CD1c-positive myeloid dendritic cell (primary cell): ENCODE measurements at regions not wholly inside any gene's neighbourhood (a gene's known extent, or its start where the extent isn't known, plus 50 kb on each side); places are given as distances from the start of the nearest gene placed in this dataset.

Source experiments
- DNase-seq: peaks from one replicate; pipeline ENCODE4 v3.0.0-alpha.2; 2016; ENCODE audit errors: extremely low spot score

DNA sequence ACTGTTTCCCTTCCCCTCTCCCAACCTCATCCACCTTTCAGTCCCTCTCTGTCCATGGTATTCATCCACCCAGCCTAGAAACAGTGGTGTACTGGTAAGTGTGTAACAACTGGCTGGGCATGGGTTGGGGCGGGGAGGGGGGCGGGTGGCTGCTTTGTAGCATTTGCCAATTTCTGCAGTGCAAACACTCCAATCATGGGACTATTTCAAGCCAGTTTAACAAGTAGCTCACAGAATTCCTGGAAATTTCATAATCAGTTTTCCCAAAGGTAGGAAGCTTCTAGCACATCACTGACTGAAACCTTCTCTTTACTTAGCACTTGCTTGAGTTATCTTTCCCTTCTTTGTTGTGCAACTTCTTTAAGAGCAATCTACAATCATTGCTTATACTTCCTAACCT is 100.8 kb upstream of the WASF3 start:
- DNase-seq: no peak

DNA sequence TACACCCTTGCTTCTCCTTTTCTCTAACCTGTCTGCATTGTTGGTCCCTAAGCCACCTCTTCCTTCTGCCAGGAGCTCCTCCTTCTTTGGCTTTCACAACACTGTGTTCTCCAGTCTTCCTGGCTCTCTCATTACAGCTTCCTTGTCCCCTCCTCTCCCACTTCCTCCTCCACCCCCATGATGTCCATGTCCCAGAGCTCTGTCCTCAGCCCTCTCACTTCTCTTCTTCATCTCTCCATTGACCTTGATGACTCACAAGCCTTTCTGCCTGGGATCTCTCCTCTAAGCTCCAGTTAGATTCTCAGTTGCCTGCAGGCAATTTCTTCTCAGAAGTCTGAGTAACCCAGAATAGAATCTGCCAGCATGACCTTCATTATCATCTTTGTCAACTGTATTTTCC is 100.3 kb upstream of the WASF3 start:
- no peak for DNase-seq

DNA sequence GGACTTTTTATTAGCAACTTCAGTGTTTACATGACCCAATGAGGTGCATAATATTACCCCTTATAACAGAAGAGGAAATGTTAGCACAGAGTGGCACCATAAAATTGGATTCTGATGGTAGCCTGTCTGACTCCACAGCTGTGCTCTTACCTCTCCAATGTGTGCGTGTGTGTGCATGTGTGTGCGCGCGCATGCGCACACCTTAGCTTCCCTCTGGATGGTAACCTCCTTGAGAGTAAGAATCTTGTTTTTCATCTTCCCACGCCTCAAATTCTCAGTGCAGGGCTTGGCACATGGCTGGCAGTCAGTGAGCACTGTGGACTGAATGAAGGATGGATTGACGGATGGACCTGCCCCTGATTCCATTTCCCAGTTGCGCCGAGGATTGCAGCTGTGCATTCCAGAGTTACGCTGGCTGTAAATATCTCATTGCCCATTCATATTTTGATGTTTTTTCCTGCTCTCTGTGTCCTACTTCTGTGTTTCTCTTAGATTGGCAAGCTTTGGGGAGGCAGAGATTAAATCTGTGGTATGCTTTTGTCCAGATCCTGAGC is 99.2 kb upstream of the WASF3 start:
- no peak for DNase-seq

DNA sequence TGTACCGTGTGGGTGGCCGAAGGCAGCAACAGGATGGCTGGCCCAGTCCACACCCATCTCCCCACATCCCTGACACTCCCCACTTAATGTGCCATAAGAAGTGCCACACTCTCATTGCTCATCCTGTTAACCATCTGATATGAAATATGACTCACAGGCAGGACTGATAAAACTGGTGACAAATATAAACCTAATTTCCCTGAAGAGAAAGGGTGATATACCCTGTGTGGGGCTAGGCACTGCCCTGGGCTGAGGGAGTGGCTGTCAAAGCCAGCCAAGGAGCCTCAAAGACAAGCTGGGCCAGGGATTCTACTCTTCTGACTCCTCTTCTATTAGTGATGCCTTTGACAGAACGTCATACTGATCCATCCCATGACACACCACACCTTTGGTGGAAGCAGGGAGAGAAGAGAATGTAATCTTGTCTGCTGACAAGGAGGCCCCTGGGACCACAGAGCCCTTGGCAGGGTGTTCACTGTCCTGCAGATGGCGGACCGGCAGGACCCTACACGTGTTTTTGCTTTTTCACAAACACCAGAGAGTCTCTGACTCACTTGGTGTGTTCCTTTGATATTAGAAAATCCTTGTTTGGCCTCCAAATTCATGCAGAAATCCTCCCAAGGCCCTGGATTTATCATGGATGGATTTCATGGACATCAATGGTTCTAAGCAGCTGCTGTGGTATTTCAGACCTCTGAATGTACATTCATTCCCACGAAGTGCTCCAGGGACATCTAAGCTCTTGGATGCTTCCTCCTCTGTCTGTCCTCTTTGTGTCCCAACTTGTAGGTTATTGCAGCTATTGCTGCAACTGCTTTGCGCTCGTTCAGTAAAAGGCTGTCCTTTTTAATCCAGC is 98.0 kb upstream of the WASF3 start:
- no peak for DNase-seq

DNA sequence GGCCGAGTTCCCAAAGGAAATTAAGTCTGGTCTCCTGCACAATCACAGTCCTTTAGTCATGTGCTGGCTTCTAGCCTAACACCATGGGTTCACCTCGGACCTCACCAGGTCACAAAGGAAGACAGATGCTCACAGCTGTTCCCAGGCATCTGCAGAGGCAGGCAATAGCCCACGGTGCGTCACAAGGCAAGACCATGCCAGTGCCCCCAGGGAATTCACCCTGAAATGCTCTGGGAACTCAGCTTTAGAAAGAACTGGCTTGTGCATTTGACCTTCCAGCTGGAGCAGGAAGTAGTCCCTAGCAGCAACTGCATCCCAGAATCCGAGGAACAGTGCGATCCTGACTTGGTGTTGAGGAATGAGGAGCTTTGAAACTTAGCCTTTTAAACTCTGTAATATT is 96.8 kb upstream of the WASF3 start:
- DNase-seq: no peak

DNA sequence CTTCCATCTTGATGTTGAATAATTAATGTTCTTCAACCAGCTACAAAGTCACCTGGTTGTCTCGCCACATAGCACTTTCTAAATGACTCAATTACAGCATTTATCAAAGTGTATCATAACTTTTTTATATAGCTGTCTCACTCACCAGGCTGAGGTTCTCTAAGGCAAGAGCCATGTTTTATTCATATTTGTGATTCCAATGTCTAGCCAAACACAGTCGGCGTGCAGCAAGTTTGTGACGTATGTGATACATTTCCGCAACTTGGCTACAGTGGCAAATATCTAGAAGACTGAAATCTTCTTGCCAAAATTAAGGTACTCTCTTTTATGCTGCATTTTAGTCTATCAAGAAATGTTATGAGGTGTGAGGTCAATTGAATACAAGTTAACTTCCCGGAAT is 94.2 kb upstream of the WASF3 start:
- DNase-seq: no peak

DNA sequence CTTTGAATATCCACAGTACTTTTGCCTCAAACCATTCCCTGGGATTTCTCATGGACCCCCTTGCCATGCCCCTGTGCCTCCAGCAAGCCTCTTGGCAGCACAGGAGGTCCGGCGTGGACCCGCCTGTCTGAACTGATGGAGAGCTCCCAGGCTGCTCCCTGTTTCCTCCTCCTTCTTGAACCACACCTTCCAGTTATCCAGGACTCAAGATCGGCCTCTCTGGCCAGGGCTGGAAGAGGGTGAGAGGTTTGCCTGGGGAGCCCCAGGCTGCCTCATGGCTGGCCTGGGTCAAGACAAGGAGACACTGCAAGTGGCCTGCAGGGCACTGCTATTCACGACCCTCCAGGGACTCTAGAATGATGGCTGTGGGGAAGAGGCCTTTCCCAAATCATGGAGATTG is 93.6 kb upstream of the WASF3 start:
- no peak for DNase-seq

DNA sequence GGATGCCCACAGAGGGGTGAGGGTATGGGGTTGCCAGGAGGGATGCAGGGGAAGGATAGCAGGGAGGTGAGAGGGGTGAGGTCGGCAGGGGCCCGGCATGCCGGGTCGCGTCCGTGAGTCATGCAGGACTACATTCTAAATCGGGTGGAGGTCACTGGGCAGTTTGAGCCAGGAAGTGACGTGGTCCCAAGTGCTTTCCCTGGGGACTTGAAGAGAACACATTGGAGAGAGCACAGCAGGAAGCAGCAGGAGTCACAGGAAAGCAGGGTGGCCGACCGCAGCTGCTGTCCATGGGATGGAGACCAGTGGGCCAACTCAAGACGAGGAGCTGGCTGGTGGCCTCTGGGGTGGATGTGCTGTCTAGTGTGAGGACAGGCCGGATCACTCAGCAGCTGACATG is 92.0 kb upstream of the WASF3 start:
- no peak for DNase-seq

DNA sequence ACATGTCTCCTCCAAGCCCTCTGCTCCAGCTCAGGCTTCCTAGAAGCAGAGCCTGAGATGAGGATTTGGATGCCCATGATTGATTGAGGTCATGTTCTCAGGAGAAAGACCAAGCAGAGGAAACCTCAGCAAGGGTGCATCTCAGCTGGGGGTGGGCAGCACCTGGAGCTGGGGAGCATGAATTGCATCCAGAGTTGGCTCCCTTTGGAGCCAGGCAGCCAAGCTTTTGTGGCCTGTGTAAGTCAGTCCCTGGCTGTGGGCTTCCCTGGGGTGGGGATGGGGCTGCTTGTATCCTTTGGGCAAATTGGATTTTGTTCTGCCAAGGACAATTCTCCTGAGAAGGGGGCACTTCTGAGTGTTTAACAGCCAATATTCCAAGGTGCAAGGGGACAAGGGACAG is 91.5 kb upstream of the WASF3 start:
- no peak for DNase-seq

DNA sequence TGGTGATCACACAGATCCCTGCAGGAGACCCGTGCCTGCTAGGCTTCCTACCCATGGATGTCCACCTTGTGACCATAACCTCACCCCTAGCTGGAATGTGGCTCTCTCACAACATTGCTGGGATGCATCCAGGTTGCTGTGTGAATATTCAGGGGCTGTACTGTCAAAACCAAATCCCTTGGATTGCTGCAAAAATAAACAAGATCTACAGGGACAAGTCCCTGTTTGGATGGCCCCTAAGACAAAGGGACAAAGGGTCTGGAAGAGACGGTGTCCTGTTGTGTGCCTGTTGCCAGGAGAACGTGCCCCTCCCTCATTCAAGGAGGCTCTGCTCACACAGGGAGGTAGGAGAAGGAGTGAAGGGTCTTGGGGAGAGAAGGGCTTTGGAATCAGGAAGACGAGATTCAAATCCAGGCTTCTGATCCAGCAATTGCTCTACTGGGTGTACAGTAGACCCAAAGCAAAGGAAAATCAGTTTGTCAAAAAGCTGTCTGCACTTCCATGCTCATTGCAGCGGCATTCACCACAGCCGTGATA is 89.2 kb upstream of the WASF3 start:
- no peak for DNase-seq

DNA sequence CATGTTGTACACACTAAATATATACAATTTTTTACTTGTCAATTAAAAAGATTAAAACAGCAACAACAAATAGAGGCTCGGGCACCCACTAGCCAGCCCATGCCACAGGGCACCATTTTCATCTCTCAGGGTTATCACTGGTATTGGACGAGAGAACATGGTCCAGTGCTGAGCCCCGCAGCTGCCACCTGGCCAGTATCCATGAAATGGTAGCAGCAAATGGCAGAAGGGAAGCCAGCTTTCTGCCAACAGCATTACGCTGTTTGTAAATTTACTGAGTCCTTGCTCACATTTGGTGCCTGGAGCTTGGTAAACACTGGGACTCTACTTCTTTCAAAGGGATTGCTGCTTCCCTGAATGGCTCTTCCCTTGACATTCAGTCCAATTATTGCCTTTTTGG is 87.9 kb upstream of the WASF3 start:
- DNase-seq: no peak

DNA sequence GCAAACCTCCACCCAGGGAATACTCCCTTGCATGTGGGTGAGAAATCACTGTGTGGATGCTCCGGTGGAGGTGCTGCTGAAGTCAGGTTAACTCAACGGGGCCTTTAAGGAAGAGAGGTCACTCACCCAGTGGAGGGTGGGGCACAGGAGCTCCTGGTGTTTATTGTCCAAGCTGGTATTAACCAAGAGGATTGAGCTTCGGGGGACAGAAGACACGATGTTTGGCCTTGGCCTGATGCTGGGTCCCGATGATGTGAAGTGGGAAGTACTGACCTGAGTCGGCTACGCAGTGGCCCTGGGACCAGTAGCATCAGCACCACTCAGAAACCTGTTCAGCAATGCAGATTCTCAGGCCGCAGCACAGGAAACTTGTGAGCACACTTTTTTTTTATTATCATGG is 85.7 kb upstream of the WASF3 start:
- DNase-seq: no peak

DNA sequence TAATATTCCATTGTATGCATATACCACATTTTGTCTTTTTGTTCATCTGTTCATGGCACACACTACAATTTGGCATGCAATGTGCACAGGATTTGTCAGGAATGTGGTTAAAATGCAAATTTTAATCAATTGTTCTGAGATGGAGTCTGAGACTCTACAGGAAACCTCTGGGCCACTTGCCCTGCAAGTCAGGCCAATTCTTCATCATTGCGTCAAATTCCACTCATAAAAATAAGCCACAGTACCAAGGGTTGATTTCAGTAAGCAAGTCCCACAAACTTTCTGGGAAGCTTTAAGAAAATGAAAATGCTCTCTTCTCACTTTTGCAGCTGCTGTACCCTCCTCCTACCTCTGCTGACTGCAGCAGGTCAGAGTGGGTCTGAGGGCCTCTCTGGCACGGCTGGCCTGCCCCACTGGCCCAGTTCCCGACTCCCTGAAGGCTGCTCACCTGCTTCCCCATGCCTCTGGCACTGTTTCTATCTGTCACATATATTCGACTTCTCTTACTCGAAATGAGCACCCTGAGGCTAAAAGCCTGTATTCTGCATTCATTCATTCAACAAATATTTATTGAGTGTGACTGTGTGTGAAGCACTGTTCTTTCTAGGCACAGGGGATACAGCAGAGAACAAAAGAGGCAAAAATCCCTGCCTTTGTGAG is 83.8 kb upstream of the WASF3 start:
- no peak for DNase-seq

DNA sequence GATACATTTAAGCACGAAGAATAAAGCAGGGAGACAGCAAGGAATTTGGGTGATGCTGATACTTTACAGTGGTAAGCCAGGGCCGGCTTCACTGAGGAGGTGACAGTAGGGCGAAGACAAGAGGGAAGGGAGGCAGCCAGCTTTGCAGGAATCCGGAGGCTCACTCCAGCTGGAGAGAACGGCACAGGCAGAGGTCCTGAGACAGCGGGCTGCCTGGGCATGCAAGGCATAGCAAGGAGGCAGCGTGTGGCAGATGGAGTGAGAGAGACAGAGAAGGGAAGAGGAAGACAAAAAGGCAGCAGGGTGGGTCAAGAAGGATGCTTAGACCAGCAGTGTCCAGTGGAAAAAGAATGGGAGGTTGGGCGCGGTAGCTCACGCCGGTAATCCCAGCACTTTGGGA is 83.2 kb upstream of the WASF3 start:
- no peak for DNase-seq

DNA sequence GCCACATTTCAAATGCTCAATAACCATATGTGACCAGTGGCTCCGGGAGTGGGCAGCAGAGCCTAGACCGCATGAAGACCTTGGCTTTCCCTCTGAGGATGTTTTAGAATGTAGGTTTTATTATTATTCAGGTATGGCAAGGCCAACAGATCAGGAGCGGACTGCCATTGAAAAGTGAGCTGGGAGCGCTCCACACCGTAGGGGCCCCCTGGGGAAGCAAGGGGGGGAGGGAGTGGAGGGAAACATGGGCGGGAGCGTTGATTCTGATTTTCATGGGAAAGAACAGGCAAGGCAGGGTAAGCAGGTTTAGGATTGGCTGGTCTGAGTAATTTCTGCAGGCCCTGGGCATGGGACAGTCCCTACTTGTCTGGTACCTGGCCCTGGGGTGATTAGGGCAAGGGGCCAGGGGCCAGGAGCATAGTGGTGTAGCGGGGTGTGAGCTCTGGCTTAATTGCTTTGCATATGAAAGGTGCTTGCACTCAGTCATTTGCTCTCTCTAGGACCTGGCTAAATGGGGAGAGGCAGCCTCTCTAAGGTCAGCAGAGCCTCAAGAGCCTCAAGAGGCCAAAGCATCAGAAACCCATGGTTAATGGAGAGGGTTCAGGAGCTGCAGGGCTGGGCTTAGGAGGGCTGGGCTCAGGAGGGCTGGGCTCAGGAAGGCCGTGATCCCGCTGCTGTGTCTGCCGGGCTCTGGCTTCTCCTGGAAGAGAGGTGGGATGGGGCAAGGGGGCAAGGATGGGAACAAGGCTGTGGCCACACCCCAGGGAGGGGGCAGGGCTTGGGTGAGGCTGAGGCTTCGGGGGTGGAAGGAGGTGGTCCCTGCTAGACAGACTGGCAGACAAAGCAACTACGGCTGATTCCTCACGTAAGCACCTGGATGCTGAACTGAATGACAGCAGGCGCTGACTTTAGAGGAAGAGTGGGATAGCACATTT is 82.0 kb upstream of the WASF3 start:
- no peak for DNase-seq

DNA sequence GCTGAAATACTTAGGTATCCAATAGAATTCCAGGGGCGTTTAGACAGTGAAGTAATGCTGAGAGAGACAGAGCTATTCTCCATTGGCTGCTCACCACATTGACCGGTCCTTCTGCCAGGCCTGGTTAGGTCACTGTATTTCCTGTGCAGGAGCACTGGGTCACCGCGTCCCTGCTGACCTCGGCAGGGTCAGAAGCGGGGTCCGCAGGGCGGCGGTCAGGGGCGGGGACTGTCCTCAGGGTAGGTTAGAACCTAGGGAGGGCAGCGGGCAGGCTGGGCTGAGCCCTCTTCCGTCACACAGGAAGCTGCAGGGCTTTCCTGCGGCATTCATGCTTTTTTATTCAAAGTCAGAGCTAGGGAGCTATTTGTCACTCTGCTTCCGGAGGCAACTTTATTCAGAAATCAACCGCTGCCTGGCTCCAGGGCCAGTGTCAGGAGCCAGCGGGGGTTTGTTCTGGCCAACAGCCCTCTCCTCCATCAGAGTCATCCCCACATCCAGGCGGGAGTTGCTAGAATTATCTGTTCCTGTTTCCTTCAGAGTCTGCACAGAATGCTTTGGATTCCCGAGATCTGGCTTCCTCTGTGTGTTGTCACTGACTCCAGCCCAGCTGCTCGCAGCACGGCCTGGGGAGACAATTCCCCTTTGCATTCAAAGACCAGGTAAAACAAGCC is 81.2 kb upstream of the WASF3 start:
- DNase-seq: no peak

DNA sequence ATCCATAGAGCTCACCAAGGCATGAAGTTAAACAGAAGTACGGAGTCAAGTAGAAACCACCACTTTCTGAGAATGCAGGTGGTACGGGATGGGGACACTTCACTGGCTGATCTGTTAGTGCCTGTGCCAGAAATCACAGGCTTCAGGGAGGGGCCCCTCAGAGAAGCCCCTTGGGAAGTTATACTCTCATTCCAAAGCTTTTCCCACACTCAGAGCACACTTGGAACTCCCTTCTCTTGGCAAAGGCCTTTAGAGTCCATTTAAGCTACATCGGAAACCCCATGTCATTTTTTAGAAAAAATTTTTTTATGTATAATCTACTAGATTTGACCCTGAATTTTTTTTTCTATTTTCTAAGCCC is 80.7 kb upstream of the WASF3 start:
- DNase-seq: no peak

DNA sequence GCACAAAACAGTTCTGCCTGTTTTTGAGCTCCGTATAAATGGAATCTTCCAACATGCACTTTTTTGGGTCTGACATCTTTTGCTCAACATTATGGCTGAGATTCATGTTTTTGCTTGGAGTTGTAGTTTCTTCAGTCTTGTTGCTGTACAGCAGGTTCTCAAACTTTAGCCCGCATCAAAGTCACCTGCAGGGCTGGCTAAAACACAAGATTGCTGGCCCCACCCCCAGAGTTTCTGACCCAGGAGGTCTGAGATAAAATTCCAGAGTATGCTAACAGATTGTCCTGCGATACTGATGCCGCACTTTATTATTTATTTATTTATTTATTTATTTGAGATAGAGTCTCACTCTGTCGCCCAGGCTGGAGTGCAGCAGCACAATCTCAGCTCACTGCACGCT is 79.8 kb upstream of the WASF3 start:
- no peak for DNase-seq

DNA sequence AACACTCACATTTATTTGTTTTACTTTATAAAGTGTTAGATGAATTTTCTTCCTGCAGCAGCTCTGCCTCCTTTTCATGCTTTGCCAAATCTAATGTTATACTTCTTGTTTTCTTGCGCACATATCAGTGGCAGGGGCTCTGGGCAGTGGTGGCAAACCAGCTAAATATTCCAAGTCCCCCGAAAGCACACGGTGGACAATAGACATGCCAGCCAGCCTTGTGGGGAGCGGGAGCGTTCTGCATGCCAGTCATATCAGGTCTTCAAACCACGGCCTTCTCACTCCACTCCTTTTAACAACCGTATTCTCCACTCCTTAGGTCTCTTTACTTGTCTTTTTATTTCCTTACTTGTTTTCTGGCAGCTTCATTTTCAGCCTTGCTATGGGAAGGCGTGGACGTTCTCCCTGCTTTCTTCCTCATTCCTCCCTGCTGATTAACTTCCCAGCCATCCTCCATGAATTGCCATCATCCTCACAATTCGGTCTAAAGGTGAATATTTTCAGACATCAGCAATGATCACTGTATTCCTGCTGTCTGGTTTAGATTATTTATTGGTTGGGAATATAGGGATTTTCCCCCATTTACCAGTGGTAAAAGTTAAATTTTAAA is 77.1 kb upstream of the WASF3 start:
- DNase-seq: no peak

DNA sequence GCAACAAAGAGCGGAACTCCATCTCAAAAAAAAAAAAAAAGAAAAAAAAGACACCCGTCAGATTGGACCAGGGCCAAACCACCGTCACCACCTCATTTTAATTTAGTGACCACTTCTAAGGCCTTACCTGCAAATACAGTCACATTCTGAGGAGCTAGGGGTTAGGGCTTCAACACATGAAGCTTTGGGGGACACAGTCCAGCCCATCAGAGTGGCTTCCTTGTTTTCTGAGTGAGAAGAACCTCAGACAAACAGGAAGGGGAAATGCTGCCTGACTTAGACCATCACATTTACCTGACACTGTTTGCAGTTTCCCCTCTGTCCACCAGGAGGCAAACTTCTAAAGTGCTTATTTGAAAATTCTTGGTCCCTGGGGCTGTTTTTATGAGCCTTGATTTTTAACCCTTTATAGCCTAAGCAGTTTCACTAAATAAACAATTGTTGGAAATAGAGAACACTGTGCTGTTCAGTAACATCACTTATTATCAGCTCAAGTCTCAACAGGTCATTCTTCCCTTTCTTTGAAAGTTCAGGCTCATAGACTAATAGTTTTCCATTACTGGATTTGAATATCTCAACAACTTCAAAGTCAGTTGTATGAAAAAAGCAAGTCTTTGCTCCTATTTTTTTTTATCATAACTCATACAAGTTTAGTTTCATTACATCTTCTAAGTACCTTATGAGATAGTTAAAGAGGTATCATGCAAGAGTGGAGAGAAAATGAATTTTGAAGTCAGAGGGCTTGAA is 74.9 kb upstream of the WASF3 start:
- DNase-seq: peak; percentile 71
